Skin epidermis (tissue), 12 donors: ENCODE measurements at regions not wholly inside any gene's neighbourhood (a gene's known extent, or its start where the extent isn't known, plus 50 kb on each side); places are given as distances from the start of the nearest gene placed in this dataset.
"Not testable (repeated sequence)": the region's sequence is repeated elsewhere in the genome, so short reads cannot be mapped to it uniquely, and the experiment has no call there.

Experiments used
- H3K27ac ChIP-seq, 21 experiments: fragments of 200-600 bp; sonication (generic) in 11 of 21; one replicate each; pipeline ENCODE4 v1.5.0; 2020; ENCODE audit warnings: mild to moderate bottlenecking in 3 of 21, inconsistent platforms in 2 of 21, moderate library complexity in 2 of 21
- H3K4me3 ChIP-seq, 7 experiments: fragments of 200-600 bp; sonication (generic) in 2 of 7; one replicate each; pipeline ENCODE4 v1.5.0; 2020; ENCODE audit warnings: inconsistent platforms in 2 of 7, mild to moderate bottlenecking in 2 of 7, moderate library complexity in 1 of 7

DNA sequence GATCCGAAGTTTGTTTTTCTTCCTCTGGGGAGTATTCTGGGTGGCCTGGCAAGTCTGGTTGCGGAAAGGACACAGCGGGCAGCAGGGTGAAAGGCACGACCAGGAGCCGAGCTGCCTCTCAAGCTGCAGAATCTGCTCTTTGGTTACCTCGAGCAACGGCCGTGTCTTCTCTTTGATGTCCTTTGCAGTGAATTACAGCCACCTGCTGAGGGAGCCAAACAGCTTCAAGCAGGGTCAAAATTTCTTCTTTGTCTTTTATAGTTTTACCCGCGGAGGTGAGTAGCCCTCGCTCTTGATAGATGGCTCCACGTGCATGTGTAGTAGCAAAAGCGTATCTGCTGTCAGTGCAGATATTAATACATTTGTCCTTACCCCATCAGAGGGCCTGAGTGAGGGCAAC lies 177.3 kb upstream of the MBL2 start:
- no peak overlapping the region for H3K4me3 ChIP-seq
- H3K27ac ChIP-seq = no peak overlapping the region

DNA sequence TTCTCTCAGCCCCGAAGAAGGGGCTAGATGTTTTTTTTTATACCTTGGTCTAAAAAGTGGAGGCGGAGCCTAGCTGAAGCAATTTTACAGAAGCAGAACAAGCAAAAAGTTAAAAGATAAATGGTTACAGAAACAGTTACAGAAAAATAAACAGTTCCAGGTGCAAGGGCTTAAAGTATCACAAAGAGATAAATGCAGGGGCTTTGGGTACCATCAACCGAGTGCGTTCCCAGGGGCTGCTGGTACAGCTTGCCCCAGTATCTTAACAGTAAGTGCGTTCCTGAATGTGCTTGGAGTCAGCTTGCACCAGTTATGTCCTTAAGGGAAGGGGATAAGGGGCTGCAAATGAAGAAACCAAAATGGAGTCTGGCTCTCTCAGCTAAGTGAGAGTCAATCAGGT lies 173.9 kb upstream of the MBL2 start:
- Histone ChIP-seq H3K27ac (no peak overlapping the region), H3K4me3 (no peak overlapping the region)

DNA sequence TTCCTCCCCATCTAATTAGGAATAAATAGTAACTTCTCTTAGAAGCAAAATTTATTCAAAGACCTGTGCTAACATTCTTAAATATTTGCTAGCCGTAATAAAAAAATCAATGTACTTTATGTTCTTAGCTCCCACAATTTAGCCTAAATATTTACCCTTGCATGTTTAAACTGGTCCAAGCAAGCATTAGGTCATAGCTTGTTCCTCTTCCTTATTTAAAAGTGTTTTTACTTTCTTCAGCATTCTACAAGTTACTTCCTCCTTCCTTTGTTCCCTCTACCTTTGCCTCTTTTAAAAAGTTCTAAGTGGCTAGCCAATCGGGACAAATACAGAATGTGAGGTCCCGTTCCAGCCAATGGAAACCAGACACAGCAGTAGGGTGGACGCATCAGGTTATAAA lies 172.9 kb upstream of the MBL2 start:
- not testable (repeated sequence) for H3K4me3 ChIP-seq, H3K27ac ChIP-seq

DNA sequence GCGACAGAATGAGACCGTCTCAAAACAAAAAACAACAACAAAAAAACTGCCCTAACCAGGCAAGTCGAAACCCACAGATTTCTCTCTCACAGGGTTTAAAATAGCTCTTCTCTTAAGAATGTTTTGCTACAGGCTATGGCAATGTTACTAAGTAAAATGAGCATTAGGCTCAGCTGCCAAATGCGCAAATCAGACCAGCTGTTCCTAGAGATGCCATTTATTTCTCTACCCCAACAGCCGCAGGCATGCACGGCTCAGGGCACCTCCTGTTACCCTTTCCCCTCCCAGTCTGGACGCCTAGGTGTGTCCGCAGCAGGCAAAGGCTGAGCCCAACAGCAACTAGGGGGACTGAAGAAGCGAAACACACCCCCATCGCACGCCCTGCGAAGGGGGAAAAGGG lies 168.3 kb upstream of the MBL2 start:
- H3K27ac ChIP-seq = peak overlapping the region in 1 of 21 experiments; percentile 21
- H3K4me3 ChIP-seq = no peak overlapping the region

DNA sequence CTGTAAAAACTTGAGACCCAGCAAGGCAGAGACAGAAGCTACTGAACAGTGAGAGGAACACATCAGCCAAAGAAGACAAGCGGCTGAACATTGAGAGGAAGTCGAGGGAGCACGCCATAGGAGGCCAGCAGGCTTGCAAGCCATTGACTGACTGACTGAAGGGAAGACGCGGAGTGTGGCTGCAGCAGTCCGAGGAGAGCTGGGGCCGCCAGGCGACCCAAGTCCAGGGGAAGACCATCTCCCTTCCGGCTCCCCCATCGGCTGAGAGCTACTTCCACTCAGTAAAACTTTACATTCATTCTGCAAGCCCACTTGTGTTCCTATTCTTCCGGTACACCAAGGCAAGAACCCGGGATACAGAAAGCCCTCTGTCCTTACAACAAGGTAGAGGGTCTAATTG lies 167.3 kb upstream of the MBL2 start:
- no peak overlapping the region for H3K4me3 ChIP-seq
- H3K27ac ChIP-seq = peak overlapping the region in 1 of 21 experiments; percentile 31

DNA sequence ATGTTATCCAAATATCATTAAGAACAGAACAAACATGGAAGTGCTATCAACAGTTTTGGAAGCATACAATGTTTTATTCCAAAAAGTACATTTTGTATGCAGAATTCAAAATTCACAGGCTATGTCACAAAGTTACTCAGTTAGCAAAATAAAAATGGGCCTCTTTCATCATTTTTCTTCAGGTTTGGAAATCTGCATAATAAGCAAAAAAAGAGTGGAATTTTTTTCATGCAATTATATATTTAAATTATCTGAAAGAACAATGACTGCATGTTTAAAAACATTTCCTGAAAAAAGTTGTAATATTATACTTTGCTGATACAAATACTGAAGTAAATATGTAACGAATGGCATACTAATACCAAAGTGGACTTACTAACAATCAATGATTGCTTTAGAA lies 161.2 kb upstream of the MBL2 start:
- H3K4me3 ChIP-seq = no peak overlapping the region
- H3K27ac ChIP-seq = no peak overlapping the region

DNA sequence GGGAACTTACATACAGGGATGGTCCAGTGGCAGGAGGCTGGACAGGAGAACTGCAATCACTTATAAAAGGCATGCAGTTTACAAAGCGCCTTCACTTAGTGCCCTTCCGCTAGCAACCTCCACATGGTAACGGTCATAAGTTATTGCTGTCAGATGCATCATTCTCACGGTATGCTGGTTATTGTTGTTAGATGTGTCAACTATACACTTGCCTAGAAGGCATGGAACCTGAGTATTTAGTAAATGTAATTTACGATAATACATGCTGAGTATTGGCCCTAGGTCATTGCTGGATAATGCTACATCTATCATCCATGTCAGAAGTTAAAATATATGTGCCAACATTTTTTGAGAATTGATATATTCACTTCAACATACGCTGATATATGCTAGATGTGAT lies 155.1 kb upstream of the MBL2 start:
- no peak overlapping the region for H3K4me3 ChIP-seq
- no peak overlapping the region for H3K27ac ChIP-seq

DNA sequence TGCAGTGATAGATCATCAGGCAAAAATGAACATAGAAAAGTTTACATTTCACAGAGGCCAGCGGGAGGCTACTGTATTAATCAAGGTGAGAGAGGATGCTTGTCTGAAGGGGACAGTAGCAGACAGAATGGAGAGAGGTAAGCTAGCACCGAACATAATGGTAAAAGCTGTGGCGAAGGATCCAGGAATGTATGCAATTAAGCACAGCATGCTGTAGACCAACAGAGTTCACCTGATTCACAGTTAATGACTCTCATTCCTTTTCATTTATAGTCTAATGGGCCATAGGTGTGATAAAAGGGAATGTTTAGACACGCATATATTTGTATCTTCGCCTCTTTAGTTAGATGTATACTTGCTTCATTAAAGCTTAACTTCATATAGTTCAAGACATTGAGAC lies 150.9 kb upstream of the MBL2 start:
- Histone ChIP-seq H3K4me3 (no peak overlapping the region), H3K27ac (no peak overlapping the region)

DNA sequence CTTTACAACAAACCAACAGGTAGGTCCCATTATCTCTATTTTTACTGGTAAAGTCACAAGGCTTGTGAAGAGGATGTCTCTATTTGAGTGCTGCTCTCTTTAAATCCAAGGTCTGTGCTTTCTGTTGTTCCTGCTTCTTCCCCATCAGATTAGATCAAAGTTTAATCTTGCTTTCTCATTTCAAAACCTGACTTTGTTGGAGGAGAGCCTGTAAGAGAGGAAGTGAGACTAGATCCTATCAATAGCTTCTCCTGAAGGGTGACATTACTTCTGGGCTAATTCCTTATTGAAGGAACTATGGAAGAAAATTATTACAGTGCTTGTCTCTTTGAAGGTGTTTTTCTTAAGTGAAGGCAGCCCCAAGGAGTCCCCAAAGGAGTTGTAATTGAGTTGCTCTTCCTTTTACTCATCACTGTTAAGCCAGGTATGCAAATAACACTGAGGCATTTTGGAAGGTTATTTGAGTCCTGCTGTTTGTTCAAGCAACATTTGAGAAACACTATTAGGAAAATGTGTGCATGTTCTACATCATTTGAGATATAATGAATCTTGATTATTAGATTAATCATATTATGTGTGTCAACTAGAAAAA lies 146.2 kb upstream of the MBL2 start:
- Histone ChIP-seq H3K27ac (no peak overlapping the region), H3K4me3 (no peak overlapping the region)

DNA sequence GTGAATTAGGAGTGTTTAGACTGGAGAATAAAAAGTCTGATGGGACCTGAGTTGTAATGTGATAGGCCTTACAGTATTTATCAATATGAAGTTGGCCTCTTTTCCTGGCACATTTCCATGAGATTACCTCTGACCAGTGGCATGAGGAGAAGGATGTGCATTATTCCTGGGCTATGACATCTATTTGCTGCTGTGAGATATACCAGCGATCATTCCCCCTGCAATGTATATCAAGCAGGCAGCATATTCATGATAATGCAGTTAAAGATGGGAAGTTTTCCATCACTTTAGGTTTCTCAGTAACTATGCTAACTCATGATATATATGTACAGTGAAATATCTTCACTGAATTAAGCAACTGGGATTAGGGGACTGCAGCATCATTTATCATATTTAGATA lies 142.8 kb upstream of the MBL2 start:
- Histone ChIP-seq H3K27ac (no peak overlapping the region), H3K4me3 (no peak overlapping the region)

DNA sequence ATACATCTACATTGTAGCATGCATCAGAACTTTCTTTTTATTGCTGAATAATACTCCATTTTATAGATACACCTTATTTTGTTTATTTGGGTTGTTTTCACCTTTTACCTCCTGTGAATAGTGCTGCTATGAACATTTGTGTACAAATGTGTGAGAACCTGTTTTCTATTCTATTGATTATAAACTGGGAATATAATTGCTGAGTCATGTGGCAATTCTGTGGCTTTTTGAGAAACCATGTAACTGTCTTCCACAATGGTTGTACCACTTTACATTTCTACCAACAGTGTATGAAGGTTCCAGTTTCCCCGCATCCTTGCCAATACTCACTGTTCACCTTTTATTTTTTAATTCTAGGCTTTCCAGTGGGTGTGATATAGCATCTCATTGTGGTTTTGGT lies 138.6 kb upstream of the MBL2 start:
- H3K4me3 ChIP-seq = no peak overlapping the region
- no peak overlapping the region for H3K27ac ChIP-seq

DNA sequence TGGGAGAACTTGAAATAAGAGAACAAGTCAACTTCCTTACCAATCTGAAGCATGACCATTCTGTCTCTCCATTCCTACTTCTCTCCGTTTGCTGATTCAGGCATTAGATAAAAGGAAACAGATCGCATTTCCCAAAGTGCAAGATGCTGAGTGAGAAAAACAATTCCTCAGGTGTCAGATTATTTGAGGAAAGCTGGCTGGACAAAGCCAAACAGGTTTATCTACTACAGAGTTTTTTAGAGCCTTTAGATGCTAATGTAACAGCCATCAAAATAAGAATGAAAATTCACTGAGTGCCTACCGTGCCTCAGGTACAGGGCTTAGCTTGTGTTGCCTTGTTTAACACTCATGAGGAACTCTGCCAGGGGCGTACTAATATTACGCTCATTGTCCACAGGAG lies 135.9 kb upstream of the MBL2 start:
- H3K4me3 ChIP-seq = no peak overlapping the region
- no peak overlapping the region for H3K27ac ChIP-seq

DNA sequence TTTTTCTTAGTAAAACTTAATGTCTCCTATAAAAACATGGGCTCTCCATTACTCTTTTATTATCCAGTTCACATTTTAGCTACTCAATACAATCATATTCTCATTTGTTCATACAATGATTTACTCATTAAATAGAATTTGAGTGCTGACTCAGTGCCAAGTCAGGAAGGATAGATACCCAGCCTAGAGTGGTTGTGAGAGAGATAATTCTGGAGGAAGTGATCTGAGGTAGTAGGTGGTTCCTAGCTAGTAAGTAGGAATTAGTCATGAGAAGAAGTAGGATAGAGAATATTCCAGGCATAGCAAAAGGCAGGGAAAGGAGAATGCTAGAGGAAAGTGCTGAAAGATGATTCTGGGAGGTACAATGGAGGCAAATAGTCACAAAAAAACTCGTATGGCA lies 133.5 kb upstream of the MBL2 start:
- Histone ChIP-seq H3K4me3 (no peak overlapping the region), H3K27ac (no peak overlapping the region)

DNA sequence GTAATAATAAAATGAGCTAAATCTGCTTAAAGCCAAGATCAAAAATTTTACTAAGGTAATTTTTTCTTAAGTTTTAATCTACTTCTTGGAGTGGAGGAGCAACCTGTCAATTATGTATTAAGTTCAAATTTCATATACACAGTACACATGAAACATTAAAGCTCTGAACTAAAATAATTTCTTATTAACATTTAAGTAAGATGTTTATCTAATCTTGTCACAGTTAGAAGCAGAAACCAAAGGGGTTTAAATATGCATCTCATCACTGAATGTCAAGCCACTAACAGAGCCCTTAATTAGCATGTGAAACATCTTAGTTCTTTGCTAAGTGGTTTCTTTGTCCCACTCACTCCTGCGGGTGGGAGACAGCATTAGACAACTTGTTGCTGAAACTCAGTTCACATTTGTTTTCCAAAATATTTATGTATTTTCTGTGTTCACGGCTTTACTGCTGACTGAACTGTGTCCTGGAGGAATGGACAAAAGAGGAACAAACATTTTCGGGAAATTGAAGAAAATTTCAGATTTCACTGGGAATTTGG lies 130.9 kb upstream of the MBL2 start:
- H3K4me3 ChIP-seq = no peak overlapping the region
- H3K27ac ChIP-seq = no peak overlapping the region

DNA sequence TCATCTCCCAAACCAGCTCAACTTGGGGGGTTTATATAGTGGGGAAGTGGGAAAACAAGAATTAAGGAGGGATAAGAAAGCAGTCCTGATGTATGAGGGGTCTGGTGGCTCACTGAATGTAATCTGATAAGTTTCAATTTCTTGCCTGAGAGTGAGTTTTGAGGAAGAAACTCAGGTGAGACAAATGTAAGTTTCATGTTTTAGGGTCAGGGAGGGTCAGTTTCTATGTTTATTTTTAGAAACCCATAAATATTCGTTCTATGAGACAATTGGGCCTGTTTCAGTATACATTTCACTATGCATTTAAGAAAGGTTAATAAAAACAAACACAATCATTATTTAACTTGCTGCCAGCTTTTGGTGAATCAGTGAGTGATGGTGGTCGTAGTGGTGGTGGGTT lies 128.0 kb upstream of the MBL2 start:
- no peak overlapping the region for H3K4me3 ChIP-seq
- H3K27ac ChIP-seq = no peak overlapping the region

DNA sequence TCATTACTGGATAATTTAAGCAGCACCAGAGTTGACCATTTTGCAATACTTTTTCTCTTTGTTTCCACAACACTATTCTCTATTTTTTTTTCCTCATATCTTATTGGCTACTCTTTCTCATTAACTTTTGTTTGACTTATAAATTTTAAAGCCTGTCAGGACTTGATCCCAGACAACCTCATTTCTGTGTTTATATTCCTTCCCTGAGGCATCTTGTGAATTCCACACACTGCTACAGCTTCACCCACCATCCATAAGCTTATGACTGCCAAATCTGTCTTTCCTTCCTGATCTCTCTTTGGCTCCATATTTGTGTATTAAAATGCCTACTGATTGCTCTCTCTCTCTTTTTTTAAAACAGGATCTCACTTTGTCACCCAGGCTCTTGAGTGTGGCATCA lies 124.6 kb upstream of the MBL2 start:
- H3K27ac ChIP-seq = no peak overlapping the region
- no peak overlapping the region for H3K4me3 ChIP-seq

DNA sequence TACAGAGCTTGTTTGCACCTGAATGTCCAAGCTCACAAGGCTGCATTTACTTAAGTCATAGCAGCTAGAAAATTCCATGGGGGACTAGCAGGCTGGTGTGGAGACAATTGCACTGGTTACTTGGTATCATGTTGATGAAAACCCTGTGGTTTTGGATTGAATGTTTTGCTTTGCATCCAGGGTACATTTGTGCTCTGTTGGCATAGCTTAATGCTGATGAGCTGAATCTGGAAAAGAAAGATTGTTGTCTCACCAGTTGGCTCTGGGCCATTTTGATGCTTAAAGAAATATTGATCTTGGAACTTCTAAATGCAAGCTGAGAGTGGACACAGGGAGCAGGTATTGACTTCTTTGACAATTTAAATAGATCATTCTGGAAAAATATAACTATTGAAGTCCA lies 122.5 kb upstream of the MBL2 start:
- H3K4me3 ChIP-seq = no peak overlapping the region
- H3K27ac ChIP-seq = no peak overlapping the region

DNA sequence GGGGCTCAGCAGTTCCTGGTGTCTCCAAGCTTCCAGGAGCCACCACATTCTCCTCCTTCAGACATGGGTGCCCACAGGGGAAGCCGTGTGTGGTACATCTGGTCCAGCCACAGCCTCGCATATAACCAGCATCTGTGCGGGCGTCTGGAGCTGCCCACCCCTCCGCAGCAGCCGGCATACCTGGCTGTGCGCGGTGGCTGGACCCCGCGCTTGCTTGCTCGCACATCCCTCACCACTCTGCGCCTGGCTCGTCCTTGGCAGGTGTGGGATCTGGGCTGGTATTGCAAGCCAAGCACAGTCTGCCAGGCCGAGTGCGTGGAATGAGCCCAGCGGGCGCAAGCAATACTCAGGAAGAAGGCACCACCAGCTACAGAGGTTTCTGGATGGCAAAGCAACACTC lies 117.7 kb upstream of the MBL2 start:
- H3K4me3 ChIP-seq = no peak overlapping the region
- no peak overlapping the region for H3K27ac ChIP-seq

DNA sequence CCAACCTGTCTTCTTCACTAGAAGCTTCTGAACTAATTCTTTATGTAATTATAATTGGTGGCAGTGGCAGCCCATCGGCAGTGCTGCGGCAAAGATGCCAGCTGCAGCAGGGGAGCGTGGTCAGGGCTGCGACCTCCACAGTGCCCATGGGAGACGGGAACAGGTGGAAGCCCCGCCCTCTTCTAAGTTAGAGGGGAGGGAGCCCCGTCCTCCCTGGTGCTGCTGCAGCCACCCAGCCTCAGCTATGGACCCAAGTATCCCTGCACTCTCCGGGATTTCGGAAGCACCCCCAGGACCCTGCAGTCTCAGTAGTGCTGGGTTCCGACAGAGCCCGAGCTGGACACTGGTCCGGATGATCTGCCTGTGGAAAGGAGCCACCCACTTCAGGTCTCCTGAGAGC lies 117.0 kb upstream of the MBL2 start:
- no peak overlapping the region for H3K4me3 ChIP-seq
- no peak overlapping the region for H3K27ac ChIP-seq

DNA sequence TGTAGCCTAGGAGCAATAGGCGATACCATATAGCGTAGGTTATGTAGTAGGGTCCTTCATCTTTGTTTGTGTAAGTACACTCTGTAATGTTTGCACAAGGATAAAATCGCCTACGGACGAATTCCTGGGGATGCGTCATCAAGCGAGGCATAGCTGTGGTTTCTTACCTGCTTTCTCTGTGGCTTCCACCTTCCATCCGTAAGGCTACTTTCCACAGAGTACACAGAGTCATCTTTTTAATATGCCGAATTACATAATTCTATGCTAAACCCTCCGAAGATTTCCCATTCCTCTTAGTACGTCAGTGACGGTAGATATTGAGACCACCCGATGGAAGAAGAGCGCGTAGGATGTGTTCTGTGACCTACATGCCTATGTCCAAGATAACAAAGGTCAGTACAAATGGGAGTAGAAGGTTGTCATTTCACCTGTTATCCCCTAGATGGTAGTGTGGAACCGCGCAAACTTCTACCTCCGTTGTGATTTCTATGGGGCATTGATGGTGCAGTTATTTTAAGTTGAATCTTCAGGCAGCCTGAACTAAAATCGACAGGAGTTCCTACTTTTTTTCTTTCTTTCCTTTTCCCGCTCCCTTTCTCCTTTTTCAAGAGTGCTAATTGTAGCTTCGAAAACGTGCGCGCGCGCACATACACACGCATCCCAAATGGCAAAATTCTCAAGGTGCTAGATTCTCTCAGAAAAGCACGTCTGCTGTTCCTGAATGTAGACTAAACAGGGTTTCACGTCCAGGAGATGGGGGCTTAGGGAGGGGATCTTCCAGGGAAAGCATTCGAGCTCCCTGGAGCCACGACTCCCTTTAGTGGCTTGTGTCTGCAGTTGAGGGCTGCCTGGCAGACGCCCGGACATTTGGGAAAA lies 111.7 kb upstream of the MBL2 start:
- Histone ChIP-seq H3K27ac (no peak overlapping the region), H3K4me3 (peak overlapping the region in 1 of 7 experiments; percentile 3)

DNA sequence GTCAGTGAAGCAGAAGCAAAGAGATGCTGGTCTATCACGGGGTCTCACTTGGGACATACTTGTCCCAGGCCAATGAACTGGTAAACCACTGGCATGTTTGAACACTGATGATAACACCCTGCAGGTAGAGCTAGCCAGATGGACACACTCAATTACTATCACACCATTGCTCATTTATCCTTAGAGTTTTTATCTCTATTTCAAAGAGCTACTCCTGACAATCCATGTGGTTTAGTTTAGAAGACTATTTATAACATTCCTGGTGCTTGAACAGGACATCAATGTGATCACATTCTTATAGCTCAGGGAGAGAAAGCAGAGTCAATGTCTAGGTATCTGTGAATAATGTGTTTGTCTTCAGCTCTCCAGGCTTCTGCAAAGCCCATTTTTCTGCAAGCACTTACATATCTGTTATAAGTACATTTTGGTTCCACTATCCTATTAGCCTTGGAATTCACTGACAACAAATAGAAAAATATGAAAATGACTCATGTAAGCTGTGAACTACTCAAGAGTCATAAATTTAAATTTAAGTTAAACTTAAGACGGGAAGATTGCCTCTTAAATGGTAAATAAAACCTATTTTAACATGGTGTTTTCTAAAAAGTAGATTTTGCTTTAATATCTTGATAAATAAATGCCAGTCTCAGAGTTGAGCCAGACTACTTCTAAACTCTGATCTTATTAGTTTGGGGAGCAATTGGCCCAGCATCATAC lies 106.7 kb upstream of the MBL2 start:
- Histone ChIP-seq H3K27ac (no peak overlapping the region), H3K4me3 (no peak overlapping the region)
